Peyer's patch (tissue), 4 donors: ENCODE measurements at regions not wholly inside any gene's neighbourhood (a gene's known extent, or its start where the extent isn't known, plus 50 kb on each side); places are given as distances from the start of the nearest gene placed in this dataset.
A peak's percentile ranks its signal among the peaks of the same experiment; 100 is the strongest.

Source experiments
- DNase-seq, 3 donors: peaks; one replicate each; pipeline ENCODE4 v3.0.0-alpha.2; 2017 to 2019
- H3K27ac ChIP-seq, 4 donors: fragments of 200-600 bp; sonication (generic); one replicate each; pipeline ENCODE4 v1.5.1; 2016 to 2019
- H3K27me3 ChIP-seq, 2 donors: fragments of 200-600 bp; sonication (generic); one replicate each; pipeline ENCODE4 v1.5.1; 2019
- H3K36me3 ChIP-seq, 3 donors: fragments of 200-600 bp; sonication (generic); one replicate each; pipeline ENCODE4 v1.5.1; 2016 to 2019
- H3K4me1 ChIP-seq, 4 donors: fragments of 200-600 bp; sonication (generic); one replicate each; pipeline ENCODE4 v1.5.1; 2016 to 2019
- H3K4me3 ChIP-seq, 4 donors: fragments of 200-600 bp; sonication (generic); 1 replicate in 3 of 4; 2 replicates in 1 of 4; pipeline ENCODE4 v1.5.1; 2016 to 2019; ENCODE audit warnings: mild to moderate bottlenecking in 1 of 4
- H3K9me3 ChIP-seq, 4 donors: fragments of 200-600 bp; sonication (generic); one replicate each; pipeline ENCODE4 v1.5.1; 2016 to 2019; ENCODE audit warnings: mild to moderate bottlenecking in 1 of 4
- CTCF ChIP-seq, 6 experiments: fragments of 450-650 bp in 4 of 6; fragments of 200-600 bp in 2 of 6; sonication (generic) in 1 of 6; IDR thresholded peaks; one replicate each; pipeline ENCODE4 v1.5.1; 2017 to 2019; ENCODE audit warnings: antibody characterized with exemption in 6 of 6, mild to moderate bottlenecking in 3 of 6, moderate library complexity in 1 of 6
- POLR2A ChIP-seq, 2 donors: fragments of 450-650 bp; IDR thresholded peaks; one replicate each; pipeline ENCODE4 v1.5.1; 2017; ENCODE audit warnings: antibody characterized with exemption in 2 of 2, mild to moderate bottlenecking in 2 of 2, moderate library complexity in 2 of 2

- Histone ChIP-seq H3K4me1 (peaks cover 8 to 62% (median 41%) of the 10 kb centered on the region in 4 donors), H3K4me3 (peak overlapping the region in 3 of 4 donors; percentile 55 to 75 (median 62)), H3K9me3 (no peaks in the 10 kb centered on the region), H3K27ac (peak overlapping the region; percentile 77 to 98 (median 94)), H3K36me3 (peaks cover 0 to 7% (median 0%) of the 10 kb centered on the region in 3 donors), H3K27me3 (no peaks in the 10 kb centered on the region)
- no peak for DNase-seq
- TF ChIP-seq CTCF (IDR thresholded peaks at IDR 0.05) (no peak), POLR2A (IDR thresholded peaks at IDR 0.05) (no peak)
Measured at GRCh38 chr17:77455891-77456260, 315.1 kb downstream of the SEC14L1 start.

- Histone ChIP-seq H3K27me3 (no peaks in the 10 kb centered on the region), H3K36me3 (peaks cover 0 to 7% (median 0%) of the 10 kb centered on the region in 3 donors), H3K27ac (peak overlapping the region; percentile 77 to 98 (median 94)), H3K4me1 (peaks cover 8 to 64% (median 44%) of the 10 kb centered on the region in 4 donors), H3K9me3 (no peaks in the 10 kb centered on the region), H3K4me3 (peak overlapping the region; percentile 17 to 75 (median 58))
- peak in 2 of 3 donors; percentile 64 to 73 for DNase-seq
- TF ChIP-seq POLR2A (IDR thresholded peaks at IDR 0.05) (no peak), CTCF (IDR thresholded peaks at IDR 0.05) (peak in 1 of 6 experiments; percentile 1)
Measured at GRCh38 chr17:77456271-77456950, 315.6 kb downstream of the SEC14L1 start.

GRCh38 chr17:77456951-77457548, 316.3 kb downstream of the SEC14L1 start:
- peak in 2 of 3 donors; percentile 71 to 72 for DNase-seq
- peaks cover 0 to 7% (median 0%) of the 10 kb centered on the region in 3 donors for H3K36me3 ChIP-seq
- H3K4me3 ChIP-seq, result peak overlapping the region; percentile 26 to 75 (median 58)
- peaks cover 8 to 69% (median 50%) of the 10 kb centered on the region in 4 donors for H3K4me1 ChIP-seq
- H3K9me3 ChIP-seq, result no peaks in the 10 kb centered on the region
- no peaks in the 10 kb centered on the region for H3K27me3 ChIP-seq
- peak overlapping the region; percentile 77 to 98 (median 94) for H3K27ac ChIP-seq
- TF ChIP-seq POLR2A (IDR thresholded peaks at IDR 0.05) (no peak), CTCF (IDR thresholded peaks at IDR 0.05) (peak in 1 of 6 experiments; percentile 4)

GRCh38 chr17:77457572-77458201, 316.9 kb downstream of the SEC14L1 start:
- H3K36me3 ChIP-seq, result peaks cover 0 to 7% (median 0%) of the 10 kb centered on the region in 3 donors
- H3K27me3 ChIP-seq, result no peaks in the 10 kb centered on the region
- TF ChIP-seq CTCF (IDR thresholded peaks at IDR 0.05) (no peak), POLR2A (IDR thresholded peaks at IDR 0.05) (no peak)
- peak overlapping the region; percentile 77 to 98 (median 94) for H3K27ac ChIP-seq
- H3K9me3 ChIP-seq, result no peaks in the 10 kb centered on the region
- H3K4me3 ChIP-seq, result peak overlapping the region; percentile 23 to 75 (median 40)
- peaks cover 5 to 69% (median 55%) of the 10 kb centered on the region in 4 donors for H3K4me1 ChIP-seq
- DNase-seq, result no peak

- H3K9me3 ChIP-seq, result no peaks in the 10 kb centered on the region
- peak in 1 of 3 donors; percentile 59 for DNase-seq
- H3K27me3 ChIP-seq, result no peaks in the 10 kb centered on the region
- peak overlapping the region in 3 of 4 donors; percentile 12 to 33 (median 23) for H3K4me3 ChIP-seq
- peaks cover 0 to 65% (median 57%) of the 10 kb centered on the region in 4 donors for H3K4me1 ChIP-seq
- peaks cover 0 to 7% (median 0%) of the 10 kb centered on the region in 3 donors for H3K36me3 ChIP-seq
- peak overlapping the region; percentile 77 to 98 (median 94) for H3K27ac ChIP-seq
- TF ChIP-seq CTCF (IDR thresholded peaks at IDR 0.05) (no peak), POLR2A (IDR thresholded peaks at IDR 0.05) (no peak)
Measured at GRCh38 chr17:77458202-77459017, 317.6 kb downstream of the SEC14L1 start.
